Nucleus accumbens (tissue), 56 donors: ENCODE measurements at regions not wholly inside any gene's neighbourhood (a gene's known extent, or its start where the extent isn't known, plus 50 kb on each side); places are given as distances from the start of the nearest gene placed in this dataset.

ENCODE experiments used
- DNase-seq, 56 donors: peaks; one replicate each; lab custom pipeline; 2025; lab: John Stamatoyannopoulos, UW

DNA sequence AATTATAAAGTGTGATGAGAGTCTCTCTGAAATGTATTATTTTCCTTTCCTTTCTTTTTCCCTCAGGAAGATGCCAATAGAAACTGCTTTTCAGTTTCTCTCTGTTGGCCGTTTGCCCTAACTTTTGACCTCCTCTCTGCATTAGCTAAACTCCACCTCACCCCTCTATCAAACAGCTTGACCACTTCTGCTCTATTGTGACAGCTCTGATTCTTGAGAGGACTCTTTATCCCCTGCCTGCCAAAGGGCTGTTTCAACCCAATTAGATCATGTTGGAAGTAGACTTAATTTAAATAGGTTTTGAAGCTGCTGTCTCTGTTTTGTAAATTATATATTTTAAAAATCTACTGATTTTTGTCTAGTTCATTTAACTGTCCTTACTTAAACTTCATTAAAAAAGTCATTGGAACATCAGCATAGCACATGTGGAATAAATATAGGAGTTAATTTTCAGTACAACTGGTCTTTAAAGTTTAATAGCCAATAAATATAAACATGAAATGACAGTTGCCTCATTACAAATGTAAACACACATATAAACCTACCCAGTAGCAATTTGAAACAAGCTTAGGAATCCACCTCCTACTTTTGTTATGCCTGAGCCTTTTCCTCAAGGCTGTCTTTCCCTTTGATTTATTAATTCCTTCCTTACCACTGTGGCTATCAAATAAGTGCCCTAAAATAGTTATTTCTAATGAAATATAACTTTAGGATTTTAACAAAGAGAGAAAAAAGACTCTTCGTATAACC is 152.0 kb downstream of the CHRM3 start:
- DNase-seq = no peak

DNA sequence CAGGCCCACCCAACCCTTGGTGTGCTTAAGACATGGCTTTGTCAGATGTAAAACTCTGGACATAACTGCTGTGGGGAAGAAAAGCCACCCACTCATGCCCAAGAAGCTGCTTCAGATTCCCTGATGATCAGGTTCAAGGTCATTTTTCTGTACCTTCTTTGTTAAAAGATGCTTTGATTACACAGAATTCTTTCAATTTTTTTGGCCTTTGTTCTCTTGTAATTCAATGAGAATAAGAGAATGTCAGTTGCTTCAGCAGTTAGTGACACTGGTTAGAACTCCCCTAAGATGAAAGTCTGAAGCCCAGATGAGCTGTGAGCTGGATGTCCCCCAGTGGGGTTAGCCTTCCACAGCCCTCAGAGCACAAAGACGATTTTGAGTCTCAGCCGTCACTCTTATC is 152.7 kb downstream of the CHRM3 start:
- DNase-seq = no peak

DNA sequence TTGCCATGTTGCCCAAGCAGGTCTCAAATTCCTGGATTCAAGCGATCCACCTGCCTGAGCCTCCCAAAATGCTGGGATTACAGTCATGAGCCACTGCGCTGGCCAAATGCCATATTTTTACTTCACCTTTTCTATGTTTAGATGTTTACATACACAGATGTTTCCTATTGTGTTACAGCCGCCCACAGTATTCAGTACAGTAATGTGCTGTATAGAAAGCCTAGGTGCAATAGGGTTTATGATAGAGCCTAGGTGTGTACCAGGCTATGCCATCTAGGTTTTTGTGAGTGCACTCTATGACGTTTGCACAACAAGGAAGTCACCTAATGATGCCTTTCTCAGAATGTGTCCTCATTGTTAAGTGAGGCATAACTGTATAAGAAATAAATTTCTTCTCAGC is 153.4 kb downstream of the CHRM3 start:
- no peak for DNase-seq

DNA sequence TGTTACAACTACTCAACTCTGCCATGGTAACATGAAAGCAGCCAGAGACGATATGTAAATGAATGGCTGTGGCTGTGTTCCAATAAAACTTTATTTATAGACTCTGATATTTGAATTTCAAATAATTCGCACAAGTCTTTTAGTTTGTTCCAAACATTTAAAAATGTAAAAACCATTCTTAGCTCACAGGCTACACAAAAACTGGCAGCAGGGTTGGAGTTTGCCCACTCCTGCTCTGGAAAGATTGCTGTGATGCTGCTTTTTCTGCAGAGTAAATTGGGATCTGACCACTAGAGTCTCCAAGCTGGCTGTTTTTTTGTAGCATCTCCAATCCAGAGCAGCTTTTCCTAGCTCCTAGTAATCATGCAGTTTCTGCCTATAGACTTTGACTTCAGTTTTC is 157.5 kb downstream of the CHRM3 start:
- DNase-seq = no peak

DNA sequence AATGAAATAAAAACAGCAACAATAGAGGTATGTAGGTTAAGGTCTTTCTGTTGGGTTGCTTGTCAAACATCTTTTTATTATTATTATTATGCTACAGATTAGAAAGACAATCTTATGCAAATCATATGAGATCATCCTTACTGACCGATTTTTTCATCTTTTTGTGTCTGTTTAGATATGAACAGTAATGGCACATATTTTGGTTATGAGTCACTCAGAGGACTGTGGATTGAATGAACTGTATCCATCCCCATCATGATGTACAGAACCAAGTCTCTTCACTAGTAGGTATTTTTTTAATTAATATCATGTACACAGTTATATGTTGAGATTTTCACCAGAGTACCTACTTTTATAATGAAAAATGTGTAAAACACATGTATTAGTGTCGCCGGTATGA is 159.1 kb downstream of the CHRM3 start:
- no peak for DNase-seq

DNA sequence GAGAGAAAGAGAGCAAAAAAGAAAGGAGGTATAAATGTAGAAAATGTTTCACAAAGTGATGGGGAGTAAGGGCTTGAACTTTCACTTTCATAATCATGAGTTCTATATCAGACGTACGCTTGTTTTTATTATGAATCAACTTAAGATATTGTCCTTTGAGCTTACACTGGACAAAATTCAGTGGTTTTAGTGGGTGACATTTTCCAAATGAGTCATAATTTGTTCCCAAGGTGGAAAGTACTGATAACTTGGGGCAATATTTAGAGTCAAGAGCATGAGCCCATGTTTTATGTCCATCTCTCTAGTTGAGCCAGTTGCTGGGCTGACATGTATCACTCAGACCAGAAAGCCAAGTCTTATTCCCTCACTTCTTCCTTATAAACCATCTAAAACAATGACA is 161.6 kb downstream of the CHRM3 start:
- DNase-seq = no peak

DNA sequence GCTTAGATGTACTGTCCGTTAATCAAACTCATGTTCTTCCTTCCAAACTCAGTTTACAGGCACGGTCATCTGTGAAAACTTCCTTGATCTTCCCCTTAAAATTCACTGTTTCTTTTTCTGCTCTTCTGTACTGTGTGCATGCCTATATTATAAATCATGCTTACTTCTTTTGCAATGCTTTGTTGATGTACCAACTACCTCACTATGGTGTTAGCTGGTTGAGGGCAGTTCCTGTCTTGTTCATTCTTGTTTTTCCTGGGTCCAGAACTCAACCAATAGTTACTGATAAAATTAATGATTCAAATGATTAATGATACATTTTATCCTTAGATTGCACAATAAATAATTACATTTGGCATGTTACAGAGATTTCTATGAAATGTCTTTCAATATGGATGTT is 163.8 kb downstream of the CHRM3 start:
- DNase-seq = no peak

DNA sequence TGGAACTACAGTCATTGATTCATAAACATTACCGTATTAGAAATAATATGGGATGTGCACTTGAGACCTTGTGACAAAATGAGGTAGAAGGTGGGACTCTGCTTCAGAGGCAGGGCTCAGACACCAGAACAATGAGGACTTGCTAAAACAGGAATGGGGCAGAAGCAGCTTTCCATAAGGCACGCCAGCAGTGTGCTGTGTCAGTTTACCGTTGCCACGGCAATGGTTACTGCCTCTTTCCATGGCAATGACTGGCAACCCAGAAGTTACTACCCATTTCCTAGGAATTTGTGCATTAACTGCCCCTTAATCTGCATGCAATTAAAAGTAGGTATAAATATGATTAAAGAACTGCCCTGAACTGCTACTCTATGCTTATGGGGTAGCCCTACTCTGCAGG is 169.0 kb downstream of the CHRM3 start:
- DNase-seq = peak in 3 of 56 donors; percentile 2 to 14 (median 3)

DNA sequence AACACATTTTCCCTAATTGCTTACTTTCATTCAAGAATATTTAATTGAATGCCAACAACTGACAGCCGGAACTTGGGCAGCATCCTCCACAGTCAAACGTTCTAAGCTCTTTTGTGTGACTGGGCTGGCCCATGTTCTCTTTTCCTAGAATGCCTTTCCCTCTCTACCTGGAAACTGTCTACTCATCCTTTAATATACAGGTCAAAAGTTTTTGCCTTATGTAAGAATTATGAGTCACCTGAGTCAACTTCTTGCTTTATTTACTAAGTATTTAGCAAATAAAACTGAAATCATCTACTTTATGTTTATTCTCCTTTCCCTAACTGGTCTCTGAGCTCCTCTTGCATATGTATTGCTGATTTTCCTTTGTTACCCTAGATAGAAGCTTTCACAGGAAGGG is 172.2 kb downstream of the CHRM3 start:
- DNase-seq = no peak

DNA sequence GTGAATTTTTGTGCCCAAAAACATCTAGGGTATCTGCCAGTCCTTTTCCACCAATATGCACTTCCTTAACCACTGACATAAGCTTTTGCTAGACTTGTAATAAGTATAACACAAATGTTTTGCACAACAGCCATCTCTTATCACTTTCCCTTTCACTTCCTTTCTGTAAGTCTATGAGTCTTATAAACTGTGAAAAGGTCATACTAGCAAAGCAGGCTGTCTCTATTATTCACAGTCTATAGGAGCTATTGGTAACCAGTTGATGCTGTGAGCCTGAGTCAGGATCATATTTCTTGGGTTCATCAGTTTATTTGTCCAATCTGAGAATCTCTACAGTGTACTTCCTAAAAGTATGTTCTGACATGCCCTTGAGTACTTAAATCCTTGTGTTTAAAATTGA is 172.6 kb downstream of the CHRM3 start:
- no peak for DNase-seq

DNA sequence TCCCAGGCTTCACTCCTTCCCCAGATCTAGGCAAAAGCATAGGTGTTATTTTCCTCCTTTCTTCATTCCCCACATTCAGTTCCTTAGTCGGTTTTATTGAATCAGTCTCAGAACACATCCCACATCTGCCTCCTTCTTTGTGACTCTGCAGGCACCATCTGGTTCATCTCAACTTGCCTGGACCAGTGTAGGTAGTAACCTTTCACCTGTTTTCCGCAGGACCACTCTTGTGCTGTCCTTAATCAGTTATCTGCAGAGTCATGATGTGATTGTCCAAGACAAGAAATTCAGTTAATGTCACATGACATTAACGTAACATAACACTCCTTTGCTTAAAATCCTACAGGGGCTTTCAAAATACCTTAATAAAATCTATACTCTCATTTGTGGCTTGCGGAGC is 174.6 kb downstream of the CHRM3 start:
- DNase-seq = no peak

DNA sequence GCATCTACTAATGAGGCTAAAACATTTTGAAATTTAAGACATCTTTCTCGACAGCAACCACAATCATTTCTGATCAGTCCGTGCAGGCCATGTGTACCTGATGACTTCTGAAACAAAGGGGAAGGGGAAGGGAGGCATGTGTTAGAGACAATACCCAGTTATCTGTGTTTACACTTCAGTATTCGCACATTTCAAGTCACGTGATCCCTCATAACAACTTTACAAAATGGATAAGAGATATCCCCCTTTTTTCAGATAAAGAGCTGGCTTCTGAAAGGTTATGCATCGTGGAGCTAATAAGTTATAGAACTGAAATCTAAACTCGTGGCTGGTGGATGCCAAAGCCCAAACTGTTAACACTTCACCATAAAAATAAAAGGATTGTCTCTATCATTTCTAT is 175.7 kb downstream of the CHRM3 start:
- DNase-seq = no peak

DNA sequence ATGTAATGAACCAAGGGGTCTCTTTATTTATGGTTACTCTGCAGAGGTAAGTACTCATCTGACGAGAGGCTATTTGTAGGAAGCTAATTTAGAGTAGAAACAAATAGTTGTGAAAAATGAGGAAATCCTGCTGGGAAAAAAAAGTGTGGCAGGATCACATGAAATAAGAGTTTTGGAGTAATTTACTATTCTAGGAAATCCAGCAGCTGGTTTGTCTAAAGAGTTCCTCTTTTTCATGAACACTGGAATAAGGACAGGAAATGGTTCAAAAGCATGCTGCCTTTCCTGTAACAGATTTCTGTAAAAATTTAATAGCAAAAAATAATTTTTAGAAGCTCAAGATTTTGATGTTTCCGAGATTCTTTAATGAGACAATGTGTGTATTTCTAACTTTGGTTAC is 177.3 kb downstream of the CHRM3 start:
- DNase-seq = no peak

DNA sequence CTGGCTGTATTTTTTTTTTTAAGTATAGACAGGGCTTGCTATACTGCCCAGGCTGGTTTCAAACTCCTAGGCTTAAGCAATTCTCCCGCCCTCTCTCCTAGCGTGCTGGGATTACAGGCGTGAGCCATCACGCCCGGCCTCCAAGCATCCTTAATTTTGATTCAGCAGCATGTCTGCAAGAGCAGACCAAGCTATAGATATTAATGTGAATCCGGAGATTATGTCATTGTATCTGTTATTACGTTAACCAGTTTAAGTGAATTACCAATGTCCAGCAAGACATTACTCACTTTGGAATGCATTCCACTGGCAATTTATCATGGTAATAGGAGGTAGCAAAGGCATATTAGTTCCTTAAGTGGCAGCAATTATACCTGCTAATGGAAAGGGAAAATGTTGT is 179.7 kb downstream of the CHRM3 start:
- no peak for DNase-seq

DNA sequence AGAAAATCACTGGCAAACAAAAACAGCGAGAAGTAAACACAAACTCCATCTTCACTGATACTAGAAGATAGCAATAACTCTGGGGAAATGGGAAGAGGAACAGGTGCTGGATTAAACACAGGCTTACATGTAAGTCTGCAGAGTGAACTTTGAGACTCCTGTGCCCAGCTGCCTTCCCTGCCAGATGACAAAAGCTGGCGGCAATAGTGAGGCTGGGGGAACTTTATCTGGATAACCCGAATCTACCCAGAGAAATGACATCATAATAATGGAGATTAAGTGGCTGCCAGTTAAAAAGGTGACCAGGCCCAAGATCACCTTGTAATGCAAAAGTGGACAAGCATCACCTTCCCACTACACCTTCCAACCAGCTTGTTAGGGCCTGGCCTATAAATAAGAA is 184.5 kb downstream of the CHRM3 start:
- no peak for DNase-seq

DNA sequence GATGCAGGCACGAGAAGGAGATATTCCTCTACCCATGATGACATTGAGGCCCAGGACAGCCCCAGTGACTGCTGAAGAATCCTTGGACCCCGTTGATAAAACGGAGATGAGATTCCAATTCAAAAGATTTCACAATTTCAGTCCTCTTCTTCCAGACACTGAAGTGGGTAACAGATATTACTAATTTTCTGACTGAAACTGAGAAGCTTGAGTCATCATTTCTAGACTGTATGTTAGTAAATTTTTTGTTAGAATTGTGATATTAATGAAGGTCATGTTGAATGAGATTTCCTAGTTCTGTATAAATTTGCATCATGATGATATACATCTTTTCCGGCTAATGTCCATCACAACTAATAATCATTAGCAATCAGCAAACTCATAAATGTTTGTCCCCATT is 185.8 kb downstream of the CHRM3 start:
- DNase-seq = no peak

DNA sequence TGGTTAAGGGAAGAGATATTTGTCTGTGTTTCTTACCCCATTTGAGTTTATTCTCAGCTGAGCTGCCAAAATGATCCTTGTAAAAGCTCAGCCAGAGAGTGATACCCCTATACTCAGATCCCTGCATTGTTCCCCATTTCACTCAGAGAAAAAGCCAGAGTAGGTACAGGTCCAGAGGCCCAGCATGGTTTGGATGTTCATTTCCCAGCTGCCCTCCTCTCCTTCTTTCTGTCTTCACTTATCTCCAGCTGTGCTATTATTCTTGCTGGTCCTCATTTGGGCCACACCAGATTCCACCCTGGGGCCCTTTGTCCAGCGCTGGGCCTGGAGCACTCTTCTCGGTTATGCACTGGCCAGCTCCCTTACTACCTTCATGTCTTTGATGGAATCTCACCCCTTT is 187.7 kb downstream of the CHRM3 start:
- no peak for DNase-seq

DNA sequence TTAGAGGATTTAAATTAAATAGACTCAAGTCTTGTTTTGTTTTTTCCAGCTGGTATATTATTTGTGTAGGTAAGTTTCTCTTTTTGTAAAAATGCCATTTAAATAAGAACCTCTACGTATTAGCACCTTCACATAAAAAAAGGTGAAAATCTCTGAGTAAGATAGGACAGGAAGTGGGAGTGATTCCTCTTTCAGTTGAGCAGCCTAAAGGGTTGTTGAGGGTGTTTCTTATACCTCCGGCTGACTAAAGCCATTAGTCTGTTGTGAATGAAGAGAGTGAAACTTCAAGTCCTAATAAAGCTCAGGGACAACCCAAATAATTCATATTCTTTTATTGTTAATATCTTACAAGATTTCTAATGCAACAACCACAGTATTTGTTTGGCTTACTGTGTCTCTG is 188.7 kb downstream of the CHRM3 start:
- no peak for DNase-seq

DNA sequence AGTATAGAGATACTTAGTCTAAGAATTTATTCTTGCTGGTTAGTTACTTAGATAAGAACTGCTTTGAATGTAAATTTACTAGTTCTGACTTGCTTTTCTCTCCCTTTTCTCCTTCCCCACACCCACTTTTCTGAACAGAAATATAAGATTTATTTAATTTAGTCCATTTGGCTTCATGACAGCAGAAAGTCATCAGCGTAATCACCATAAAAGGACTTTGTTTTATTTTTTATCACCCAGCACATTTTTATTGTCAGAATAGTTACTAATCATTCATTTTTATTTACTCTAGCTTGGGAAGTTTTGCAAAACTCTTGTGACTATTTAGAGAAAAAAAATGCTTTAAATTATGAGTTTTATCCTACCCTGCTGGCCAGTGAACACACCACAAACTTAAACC is 197.2 kb downstream of the CHRM3 start:
- DNase-seq = no peak

DNA sequence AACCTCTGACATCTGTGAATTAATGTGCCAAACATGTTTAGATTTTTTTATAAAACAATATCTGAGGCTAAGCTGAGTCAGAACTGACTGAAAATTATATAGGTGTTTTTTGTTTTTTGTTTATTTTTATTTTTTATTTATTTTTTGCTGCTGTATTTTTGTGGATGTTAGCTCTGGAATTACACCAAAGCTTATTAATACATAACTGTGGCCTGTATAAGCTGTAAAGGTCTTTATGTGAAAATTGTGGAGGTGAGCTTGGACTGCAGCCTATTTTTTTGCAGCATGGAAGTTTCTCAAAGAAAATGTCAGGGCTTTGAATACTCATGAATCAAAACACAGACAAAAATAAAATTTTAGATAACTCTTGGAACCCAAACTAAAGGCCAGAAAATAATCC is 199.8 kb downstream of the CHRM3 start:
- no peak for DNase-seq

DNA sequence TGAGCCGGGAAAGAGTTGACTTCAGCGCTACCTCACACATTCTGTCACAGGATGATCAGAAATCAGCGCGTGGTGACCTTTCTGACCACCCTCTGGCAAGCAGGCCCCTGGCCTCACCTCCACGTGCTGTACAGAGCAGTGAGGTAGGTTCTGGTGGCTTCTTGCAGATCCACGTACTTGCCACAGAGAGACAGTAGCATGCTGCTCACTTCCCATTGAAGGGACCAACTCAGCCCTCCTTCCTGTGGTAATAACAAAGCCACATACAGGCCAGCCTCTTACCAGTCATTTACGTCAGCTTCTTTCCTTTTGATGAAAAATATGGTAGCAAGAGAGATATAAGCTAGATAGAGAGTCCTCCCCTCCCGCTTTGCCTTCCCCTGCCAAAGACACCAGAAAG is 200.7 kb downstream of the CHRM3 start:
- DNase-seq = no peak

DNA sequence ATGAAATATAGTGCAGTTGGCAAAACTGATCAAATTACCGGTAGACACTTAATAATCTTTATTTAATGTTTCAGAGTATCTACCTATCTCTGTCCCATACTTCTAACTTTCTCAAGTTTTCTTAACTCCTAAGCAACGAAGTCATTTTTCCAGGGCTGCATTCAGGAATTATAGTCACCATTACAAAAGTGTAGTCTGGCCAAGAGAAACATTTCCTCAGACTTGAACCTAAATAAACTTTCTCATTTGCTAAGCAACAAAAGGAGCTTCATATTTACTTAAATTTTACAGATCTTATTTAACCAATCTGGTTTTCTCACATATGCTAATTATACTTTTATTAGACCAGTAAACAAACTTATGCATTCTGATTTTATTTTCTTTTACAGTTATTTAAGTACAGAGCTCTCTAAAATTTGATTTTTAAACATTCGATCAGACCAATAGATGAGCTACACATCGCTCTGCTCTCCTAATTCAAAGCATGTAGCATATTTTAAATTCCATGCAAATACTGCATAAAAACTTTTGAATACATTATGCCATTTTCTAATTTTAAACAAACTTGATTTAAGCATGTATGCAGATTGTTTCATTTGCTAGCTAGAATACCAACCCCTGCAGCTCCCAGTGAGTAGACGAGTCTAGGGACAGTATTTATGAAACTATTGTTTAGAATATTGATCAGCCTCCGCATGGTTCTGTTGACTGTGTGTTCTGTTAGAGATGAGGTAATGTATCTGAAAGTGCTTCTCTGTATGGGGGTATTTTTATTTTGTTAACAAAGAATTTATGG is 201.4 kb downstream of the CHRM3 start:
- no peak for DNase-seq
